GM21576 (cell line): ENCODE measurements at regions not wholly inside any gene's neighbourhood (a gene's known extent, or its start where the extent isn't known, plus 50 kb on each side); places are given as distances from the start of the nearest gene placed in this dataset.
A peak's percentile ranks its signal among the peaks of the same experiment; 100 is the strongest.
"Not testable (repeated sequence)": the region's sequence is repeated elsewhere in the genome, so short reads cannot be mapped to it uniquely, and the experiment has no call there.

ENCODE experiments used
- ATAC-seq: cut with Tn5 transposase; IDR thresholded peaks from one replicate; pipeline ENCODE4 v1.9.1; 2021; ENCODE audit warnings: mild to moderate bottlenecking, moderate library complexity; ENCODE audit not compliant: unreplicated experiment

DNA sequence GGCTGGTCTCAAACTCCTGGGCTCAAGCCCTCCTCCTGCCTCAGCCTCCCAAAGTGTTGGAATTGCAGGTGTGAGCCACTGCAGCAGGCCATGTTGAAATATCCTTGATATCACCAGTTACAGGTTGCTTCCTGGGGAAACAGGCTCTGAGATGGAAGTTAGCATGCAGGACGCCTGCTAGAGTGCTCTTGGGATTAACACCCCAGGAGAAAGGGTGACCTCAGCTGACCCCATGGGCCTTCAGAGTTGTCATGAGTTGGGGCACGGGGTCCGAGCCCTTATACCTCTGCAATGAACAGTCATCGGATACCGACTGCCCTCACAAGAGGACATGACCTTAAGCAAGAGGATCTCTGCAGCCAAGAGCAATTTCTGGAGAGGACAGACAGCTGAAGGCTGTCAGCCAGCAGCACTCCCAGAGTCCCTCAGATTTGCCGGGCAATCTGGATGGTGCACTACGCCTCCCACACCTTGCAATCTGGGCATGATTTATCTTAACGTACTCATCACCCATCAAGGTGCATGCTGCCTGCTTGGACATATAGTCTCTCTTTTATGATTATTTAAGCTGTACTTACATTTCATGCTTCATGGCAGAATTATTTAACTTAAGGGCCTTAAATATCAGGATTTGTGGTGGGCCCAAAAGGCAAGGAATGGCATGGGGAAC, 134.6 kb downstream of the ADSS2 start:
- ATAC-seq: no peak

- ATAC-seq: no peak
Observed at GRCh38 chr1:244318078-244318477, 133.6 kb downstream of the ADSS2 start.

DNA sequence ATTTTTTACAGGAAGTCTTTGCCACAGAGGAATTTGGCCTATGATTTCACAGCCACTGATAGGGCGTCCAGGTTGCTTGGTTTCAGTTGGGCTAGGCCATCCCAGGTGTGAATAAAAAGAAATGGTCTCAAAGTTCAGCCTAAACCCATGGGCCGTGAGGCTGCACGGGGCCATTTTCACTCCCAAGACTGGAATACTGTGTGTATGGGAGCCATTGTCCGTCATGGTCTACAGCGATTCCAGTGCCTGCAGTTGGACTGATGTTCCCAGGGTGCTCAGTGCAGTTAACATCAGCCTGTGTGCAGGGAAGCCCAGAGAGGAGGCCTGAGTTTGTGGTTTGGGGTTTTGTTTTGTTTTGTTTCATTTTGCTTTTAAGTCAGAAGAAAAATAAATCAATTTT, 133.2 kb downstream of the ADSS2 start:
- ATAC-seq: no peak

GRCh38 chr1:244319283-244320132, 132.2 kb downstream of the ADSS2 start:
- ATAC-seq: peak; percentile 66

DNA sequence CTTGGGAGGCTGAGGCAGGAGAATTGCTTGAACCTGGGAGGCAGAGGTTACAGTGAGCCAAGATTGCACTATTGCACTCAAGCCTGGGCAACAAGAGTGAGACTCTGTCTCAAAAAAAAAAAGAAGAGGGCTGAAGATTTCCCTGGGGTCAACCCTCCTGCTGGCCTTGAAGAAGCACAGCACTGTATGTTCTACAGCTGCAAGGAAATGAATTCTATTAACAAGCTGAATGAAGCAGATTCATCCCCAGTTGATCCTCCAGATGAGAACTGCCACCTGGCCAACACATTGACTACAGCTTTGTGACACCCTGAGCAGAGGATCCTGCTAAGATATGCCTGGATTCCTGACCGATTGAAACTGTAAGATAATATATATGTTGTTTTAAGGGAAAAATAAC, 129.5 kb downstream of the ADSS2 start:
- ATAC-seq: no peak

DNA sequence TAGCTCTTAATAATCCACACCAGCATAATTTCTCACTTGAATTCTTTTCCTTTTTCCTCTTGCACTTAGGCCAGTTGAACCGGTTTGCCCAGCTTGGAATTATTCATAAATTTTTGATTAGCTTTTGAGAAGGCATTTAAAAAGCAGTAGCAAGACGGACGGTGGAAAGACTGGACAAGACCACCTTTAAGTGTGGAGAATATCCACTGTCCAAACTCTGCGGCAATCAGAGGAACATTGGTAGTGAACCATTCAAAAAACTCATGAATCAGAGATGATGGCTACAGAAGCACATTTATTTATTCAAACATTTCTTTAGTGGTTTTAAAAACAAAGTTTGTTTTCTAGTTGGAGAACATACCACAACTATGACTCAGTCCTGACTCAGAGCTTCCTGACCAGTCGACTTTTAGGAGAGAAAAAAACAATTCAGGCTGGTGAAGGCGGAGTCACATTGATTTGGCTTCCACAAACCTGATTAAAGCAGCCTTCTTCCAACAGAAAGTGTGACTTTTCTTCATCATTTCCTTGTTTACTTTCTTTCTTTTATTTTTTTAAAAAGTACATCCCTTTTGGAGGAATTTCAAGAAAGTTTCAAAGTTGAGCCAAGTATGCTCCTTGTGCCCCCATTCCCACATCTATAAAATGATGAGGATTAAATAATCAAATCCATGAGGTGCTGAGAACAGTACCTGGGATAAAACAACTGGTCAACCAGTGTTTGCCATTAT, 128.8 kb downstream of the ADSS2 start:
- no peak for ATAC-seq

DNA sequence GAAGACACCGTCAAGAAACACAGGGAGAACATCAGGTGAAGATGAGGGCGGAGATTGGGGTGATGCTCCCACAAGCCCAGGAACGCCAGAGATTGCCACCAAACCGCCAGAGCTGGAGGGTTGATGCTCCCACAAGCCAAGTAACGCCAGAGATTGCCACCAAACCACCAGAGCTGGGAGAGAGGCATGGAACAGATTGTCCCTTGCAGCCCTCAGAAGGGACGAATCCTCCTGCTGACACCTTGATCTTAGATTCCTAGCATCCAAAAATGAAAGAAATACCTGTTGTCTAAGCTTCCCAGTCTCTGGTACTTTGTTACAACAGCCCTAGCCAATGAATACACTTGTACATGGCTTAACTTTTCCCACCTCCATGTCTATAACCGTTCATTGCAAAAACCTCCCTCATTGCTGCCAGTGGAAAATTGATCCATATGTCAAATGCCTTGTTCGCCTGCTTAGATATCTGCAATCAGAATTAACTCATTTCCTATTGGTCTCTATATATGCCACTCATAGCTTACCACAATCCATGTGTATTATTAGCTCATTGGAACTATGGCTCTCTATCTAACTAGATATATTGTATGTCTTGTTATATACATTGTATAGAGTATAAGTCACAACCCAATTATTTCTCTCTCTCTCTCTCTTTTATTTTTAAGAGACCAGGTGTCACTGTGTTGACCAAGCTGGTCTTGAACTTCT, 127.4 kb downstream of the ADSS2 start:
- ATAC-seq: no peak

- ATAC-seq: peak; percentile 82
Observed at GRCh38 chr1:244325056-244325758, 126.5 kb downstream of the ADSS2 start.

DNA sequence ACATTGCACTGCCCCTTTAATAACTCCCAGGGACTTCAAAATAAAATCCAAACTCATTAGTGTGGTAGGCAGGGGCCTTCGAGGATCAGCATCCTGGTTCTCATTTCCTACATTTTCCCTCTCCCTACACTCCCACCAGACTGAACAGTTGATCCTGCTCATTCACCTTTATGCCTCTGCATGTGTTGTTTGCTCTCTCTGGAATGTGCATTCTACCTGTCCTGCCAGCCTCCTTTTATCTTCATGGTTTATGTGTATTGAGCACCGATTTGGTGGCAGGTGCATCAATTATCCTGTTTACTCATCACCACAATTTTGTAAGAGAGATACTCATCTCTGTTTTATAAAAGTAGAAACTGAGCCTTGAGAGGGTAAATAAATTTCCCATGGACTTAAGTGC, 125.0 kb downstream of the ADSS2 start:
- ATAC-seq: no peak

DNA sequence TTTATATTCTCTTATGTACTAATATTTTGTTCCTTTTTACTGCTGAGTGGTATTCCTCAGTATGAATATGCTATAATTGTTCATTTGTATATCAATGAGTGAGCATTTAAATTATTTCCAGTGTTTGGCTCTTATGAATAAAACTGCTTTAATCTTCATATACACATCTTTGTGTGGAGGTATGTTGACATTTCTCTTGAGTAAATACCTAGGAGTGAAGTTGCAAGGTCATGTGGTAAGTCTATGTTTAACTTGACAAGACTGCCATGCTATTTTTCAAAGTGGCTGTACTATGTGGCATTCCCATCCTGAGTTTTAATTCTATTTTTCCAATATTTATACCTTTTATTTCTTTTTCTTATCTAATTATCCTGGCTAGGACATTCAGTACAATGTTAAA, 124.2 kb downstream of the ADSS2 start:
- ATAC-seq: no peak

DNA sequence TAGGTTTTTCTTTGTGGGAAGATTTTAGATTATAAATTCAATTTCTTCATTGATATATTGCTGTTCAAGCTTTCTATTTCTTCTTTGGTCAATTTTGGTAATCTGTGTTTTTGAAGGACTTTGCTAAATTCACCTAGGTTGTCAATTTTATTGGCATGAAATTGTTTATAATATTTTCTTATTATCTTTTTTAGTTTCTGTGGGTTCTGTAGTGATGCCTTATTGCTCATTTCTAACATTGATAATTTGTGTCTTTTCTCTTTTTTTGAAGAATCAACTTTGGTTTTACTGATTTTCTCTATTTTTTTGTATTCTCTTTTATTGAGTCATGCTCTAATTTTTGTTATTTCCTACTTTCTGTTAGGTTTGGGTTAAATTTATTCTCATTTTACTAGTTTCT, 123.2 kb downstream of the ADSS2 start:
- ATAC-seq: no peak

GRCh38 chr1:244329591-244330317, 122.0 kb downstream of the ADSS2 start:
- no peak for ATAC-seq

- ATAC-seq: no peak
Observed at GRCh38 chr1:244330318-244330625, 121.4 kb downstream of the ADSS2 start.

DNA sequence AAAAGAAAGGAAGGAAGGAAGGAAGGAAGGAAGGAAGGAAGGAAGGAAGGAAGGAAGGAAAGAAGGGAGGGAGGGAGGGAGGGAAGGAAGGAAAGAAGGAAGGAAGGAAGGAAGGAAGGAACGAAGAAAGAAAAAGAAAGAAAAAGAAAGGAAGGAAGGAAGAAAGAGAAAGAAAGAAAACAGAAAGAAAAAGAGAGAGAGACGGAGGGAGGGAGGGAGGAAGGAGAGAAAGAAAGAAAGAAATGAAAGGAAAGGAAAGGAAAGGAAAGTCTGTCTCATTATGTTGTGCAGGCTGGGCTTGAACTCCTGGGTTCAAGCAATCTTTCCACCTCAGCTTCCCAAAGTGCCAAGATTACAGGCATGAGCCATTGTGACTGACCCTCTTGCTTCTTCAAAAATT, 118.9 kb downstream of the ADSS2 start:
- ATAC-seq: not testable (repeated sequence)

GRCh38 chr1:244334315-244334714, 117.4 kb downstream of the ADSS2 start:
- not testable (repeated sequence) for ATAC-seq

- not testable (repeated sequence) for ATAC-seq
Observed at GRCh38 chr1:244334842-244335241, 116.9 kb downstream of the ADSS2 start.

DNA sequence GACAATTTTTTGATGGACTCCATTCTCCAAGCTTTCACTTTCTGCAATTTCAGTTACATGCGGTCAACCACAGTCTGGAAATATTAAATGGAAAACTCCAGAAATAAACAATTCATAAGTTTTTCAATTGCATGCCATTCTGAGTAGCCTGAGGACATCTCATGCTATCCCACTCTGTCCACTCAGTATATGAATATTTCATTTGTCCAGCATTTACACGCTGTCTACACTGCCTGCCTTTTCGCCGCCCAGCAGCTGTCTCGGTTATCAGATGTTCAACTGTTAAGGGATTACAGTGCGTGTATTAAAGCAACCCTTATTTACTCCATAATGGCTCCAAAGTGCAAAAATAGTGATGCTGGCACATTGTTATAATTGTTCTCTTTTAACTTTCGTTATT, 116.3 kb downstream of the ADSS2 start:
- no peak for ATAC-seq

GRCh38 chr1:244336232-244336899, 115.3 kb downstream of the ADSS2 start:
- no peak for ATAC-seq

DNA sequence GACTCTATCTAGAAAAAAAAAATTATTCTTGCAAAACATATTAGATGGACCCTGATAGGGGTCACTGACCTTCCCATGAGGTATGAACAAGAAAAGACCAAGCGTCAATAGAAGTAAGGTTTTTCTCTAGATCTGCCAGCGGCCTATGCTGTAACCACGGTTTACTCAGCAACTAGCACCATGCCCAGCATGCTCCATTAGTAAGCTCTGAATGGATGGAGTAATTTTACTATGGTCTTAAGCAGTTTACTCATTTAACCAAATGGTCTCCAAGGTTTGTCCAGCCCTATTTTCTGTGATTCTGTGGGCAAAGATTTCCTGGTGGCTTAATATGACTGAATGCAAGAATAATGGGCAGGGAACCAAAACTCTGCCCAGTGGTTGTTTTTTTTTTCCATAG, 113.9 kb downstream of the ADSS2 start:
- ATAC-seq: no peak
